Thyroid gland (tissue), 4 donors: ENCODE measurements at regions not wholly inside any gene's neighbourhood (a gene's known extent, or its start where the extent isn't known, plus 50 kb on each side); places are given as distances from the start of the nearest gene placed in this dataset.

Experiments
- DNase-seq, 2 donors: peaks; one replicate each; pipeline ENCODE4 v3.0.0-alpha.2; 2019
- H3K27ac ChIP-seq, 3 donors: fragments of 200-600 bp; sonication (generic); 1 replicate in 2 of 3; 2 replicates in 1 of 3; pipeline ENCODE4 v1.5.1; 2016 to 2019; ENCODE audit warnings: mild to moderate bottlenecking in 1 of 3, moderate library complexity in 1 of 3
- H3K27me3 ChIP-seq: fragments of 200-600 bp; sonication (generic); one replicate; pipeline ENCODE4 v1.5.1; 2019
- H3K36me3 ChIP-seq, 2 donors: fragments of 200-600 bp; sonication (generic); one replicate each; pipeline ENCODE4 v1.5.1; 2016 to 2019
- H3K4me1 ChIP-seq, 2 donors: fragments of 200-600 bp; sonication (generic); one replicate each; pipeline ENCODE4 v1.5.1; 2017 to 2019
- H3K4me3 ChIP-seq, 3 donors: fragments of 200-600 bp; sonication (generic); replicated peaks in 1 of 3; 1 replicate in 2 of 3; 2 replicates in 1 of 3; pipeline ENCODE4 v1.5.1; 2016; ENCODE audit warnings: mild to moderate bottlenecking in 1 of 3
- H3K9me3 ChIP-seq: fragments of 200-600 bp; sonication (generic); one replicate; pipeline ENCODE4 v1.5.1; 2017
- POLR2A ChIP-seq, 2 donors: fragments of 450-650 bp; IDR thresholded peaks; one replicate each; pipeline ENCODE4 v1.6.1; 2017; ENCODE audit warnings: antibody characterized with exemption in 2 of 2, mild to moderate bottlenecking in 2 of 2, moderate library complexity in 1 of 2
- WGBS, 2 donors: methylation state at CpG; one replicate each; pipeline ENCODE4 v1.1.5; 2017; 5-methylcytosine and 5-hydroxymethylcytosine counted together
- intact Hi-C: fragments of 100-400 bp; cut with DNase I; formaldehyde crosslinking; loops from one replicate; pipeline ENCODE4 v1.15.1; 2023
- TF ChIP-seq, protein P1 (sequence below), 6 experiments: fragments of 200-600 bp in 3 of 6; fragments of 450-650 bp in 3 of 6; sonication (generic) in 3 of 6; IDR thresholded peaks; one replicate each; pipeline ENCODE4 v1.5.1; 2016 to 2019; ENCODE audit warnings: antibody characterized with exemption in 6 of 6, mild to moderate bottlenecking in 2 of 6, inconsistent platforms in 1 of 6, moderate library complexity in 1 of 6

DNA sequence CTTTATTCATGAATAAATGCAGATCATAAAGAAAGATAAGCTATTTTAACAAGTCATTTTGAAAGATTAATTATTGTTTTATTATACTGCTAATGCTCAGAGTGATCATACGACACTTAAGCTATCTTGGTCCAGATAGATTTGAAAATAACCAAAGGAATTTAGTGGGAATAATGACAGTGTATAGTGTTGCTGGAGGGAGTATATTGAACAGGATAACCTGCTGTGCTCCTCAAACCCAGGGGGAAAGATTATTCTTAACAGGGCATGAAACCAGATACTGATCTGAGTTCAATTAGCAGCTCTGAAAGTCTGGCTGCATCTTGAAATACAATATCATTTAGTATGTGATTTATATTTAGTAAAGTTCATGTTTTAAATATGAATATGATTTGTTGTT, 216.3 kb upstream of the ITGA4 start:
- Histone ChIP-seq H3K27me3 (no peaks in the 10 kb centered on the region), H3K27ac (no peak overlapping the region), H3K9me3 (no peaks in the 10 kb centered on the region), H3K36me3 (no peaks in the 10 kb centered on the region), H3K4me1 (no peaks in the 10 kb centered on the region), H3K4me3 (no peak overlapping the region)
- no peak for DNase-seq
- intact Hi-C loops: no loop called here
- TF ChIP-seq POLR2A (IDR thresholded peaks at IDR 0.05): no peak
- TF ChIP-seq, protein P1, sequence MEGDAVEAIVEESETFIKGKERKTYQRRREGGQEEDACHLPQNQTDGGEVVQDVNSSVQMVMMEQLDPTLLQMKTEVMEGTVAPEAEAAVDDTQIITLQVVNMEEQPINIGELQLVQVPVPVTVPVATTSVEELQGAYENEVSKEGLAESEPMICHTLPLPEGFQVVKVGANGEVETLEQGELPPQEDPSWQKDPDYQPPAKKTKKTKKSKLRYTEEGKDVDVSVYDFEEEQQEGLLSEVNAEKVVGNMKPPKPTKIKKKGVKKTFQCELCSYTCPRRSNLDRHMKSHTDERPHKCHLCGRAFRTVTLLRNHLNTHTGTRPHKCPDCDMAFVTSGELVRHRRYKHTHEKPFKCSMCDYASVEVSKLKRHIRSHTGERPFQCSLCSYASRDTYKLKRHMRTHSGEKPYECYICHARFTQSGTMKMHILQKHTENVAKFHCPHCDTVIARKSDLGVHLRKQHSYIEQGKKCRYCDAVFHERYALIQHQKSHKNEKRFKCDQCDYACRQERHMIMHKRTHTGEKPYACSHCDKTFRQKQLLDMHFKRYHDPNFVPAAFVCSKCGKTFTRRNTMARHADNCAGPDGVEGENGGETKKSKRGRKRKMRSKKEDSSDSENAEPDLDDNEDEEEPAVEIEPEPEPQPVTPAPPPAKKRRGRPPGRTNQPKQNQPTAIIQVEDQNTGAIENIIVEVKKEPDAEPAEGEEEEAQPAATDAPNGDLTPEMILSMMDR (IDR thresholded peaks at IDR 0.05): no peak
- WGBS, 2 donors: 88 to 97% methylated on average over 1 of the region's 1 CpG

- H3K36me3 ChIP-seq: no peaks in the 10 kb centered on the region
- TF ChIP-seq, protein P1 (IDR thresholded peaks at IDR 0.05): no peak
- TF ChIP-seq POLR2A (IDR thresholded peaks at IDR 0.05): no peak
- H3K9me3 ChIP-seq: no peaks in the 10 kb centered on the region
- H3K4me3 ChIP-seq: no peak overlapping the region
- H3K27me3 ChIP-seq: no peaks in the 10 kb centered on the region
- no peaks in the 10 kb centered on the region for H3K4me1 ChIP-seq
- WGBS, 2 donors: 73 to 78% methylated on average over 2 of the region's 2 CpGs
- intact Hi-C loops: no loop called here
- no peak overlapping the region for H3K27ac ChIP-seq
- no peak for DNase-seq
Observed at GRCh38 chr2:181241366-181241765, 215.8 kb upstream of the ITGA4 start.

DNA sequence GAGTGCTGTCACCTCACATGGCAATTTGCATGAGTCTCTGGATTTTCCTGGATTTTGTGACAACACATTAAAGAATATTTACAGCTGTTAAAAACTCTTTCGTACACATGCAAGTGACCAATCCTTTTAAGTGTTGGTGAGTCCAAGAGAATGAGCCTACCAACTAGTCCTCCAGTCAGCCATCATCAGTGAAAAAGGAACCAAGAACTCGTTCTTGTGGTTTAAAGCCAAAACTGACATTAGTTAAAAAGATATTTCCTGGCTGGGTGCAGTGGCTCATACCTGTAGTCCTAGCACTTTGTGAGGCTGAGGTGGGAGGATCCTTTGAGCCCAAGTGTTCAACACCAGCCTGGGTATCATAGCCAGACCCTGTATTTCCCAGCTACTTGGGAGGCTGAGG, 215.4 kb upstream of the ITGA4 start:
- intact Hi-C loops: no loop called here
- H3K27ac ChIP-seq: no peak overlapping the region
- 81 to 91% methylated on average over 2 of the region's 2 CpGs for WGBS, 2 donors
- H3K4me1 ChIP-seq: no peaks in the 10 kb centered on the region
- H3K9me3 ChIP-seq: no peaks in the 10 kb centered on the region
- no peaks in the 10 kb centered on the region for H3K36me3 ChIP-seq
- H3K27me3 ChIP-seq: no peaks in the 10 kb centered on the region
- H3K4me3 ChIP-seq: no peak overlapping the region
- DNase-seq: no peak
- TF ChIP-seq, protein P1 (IDR thresholded peaks at IDR 0.05): no peak
- no peak for TF ChIP-seq POLR2A (IDR thresholded peaks at IDR 0.05)

DNA sequence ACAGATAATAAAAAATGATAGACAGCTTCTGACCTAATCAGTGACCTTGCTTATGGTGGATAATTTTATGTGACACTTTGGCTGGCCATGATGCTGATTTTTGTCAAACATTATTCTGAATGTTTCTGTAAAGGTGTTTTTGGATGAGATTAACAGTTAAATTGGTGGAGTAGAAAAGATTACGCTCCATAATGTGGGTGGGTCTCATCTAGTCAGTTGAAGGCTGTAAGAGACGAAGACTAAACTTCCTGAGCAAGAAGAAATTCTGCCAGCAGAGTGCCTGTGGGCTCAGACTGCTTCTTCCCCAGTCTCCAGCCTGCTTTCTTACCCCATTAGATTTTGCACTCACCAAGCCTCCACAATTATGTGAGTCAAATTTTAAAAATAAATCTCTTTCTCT, 214.9 kb upstream of the ITGA4 start:
- H3K4me1 ChIP-seq: no peaks in the 10 kb centered on the region
- no peak overlapping the region for H3K4me3 ChIP-seq
- H3K27me3 ChIP-seq: no peaks in the 10 kb centered on the region
- no peaks in the 10 kb centered on the region for H3K9me3 ChIP-seq
- H3K36me3 ChIP-seq: no peaks in the 10 kb centered on the region
- WGBS, 2 donors: 91 to 100% methylated on average over 2 of the region's 2 CpGs
- TF ChIP-seq, protein P1 (IDR thresholded peaks at IDR 0.05): no peak
- no peak for TF ChIP-seq POLR2A (IDR thresholded peaks at IDR 0.05)
- intact Hi-C loops: no loop called here
- H3K27ac ChIP-seq: no peak overlapping the region
- no peak for DNase-seq

DNA sequence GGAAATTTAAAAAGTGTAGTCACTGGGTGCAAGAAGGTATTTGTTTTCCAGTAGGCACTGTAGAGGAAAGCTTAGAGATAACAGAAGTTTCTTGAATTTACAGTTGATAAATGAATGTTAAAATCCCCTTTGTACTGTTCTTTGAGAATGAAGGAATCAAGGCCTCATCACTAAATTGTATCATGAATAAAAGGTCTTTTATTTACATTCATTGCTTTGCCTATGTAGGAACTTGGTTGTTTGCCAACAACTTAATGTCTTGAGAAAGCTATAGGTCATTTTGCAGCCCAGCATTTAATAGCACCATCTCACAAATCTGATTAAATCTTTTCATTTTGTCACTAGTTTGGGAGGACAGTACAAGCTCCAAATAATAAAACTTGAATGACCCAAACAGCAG, 213.9 kb upstream of the ITGA4 start:
- Histone ChIP-seq H3K36me3 (no peaks in the 10 kb centered on the region), H3K9me3 (no peaks in the 10 kb centered on the region), H3K4me3 (no peak overlapping the region), H3K27ac (no peak overlapping the region), H3K4me1 (no peaks in the 10 kb centered on the region), H3K27me3 (no peaks in the 10 kb centered on the region)
- intact Hi-C loops: no loop called here
- no peak for DNase-seq
- TF ChIP-seq, protein P1 (IDR thresholded peaks at IDR 0.05): no peak
- TF ChIP-seq POLR2A (IDR thresholded peaks at IDR 0.05): no peak
